T47D (cell line): ENCODE measurements at regions not wholly inside any gene's neighbourhood (a gene's known extent, or its start where the extent isn't known, plus 50 kb on each side); places are given as distances from the start of the nearest gene placed in this dataset.
A peak's percentile ranks its signal among the peaks of the same experiment; 100 is the strongest.

Experiments
- DNase-seq, 2 experiments: peaks; one replicate each; pipeline versions ENCODE4 v3.0.0 to v3.0.0-alpha.2; 2011 to 2012; ENCODE audit warnings: low read depth in 1 of 2, low spot score in 1 of 2
- JUND ChIP-seq: IDR thresholded peaks from 2 replicates; pipeline ENCODE4 v1.6.1; 2012; ENCODE audit warnings: low read depth
- in situ Hi-C: cut with HindIII; loops from 2 replicates; pipeline ENCODE4 v1.10.0; 2016; ENCODE audit warnings: low sequenced_read_pairs, low pct_unique_long_range_greater_than_20kb

GRCh38 chr4:20423420-20423819 lies 171.7 kb downstream of the SLIT2 start:
- in situ Hi-C loops: no loop called here
- TF ChIP-seq JUND: no peak
- peak in 1 of 2 experiments; percentile 9 for DNase-seq

GRCh38 chr4:20426028-20426427 lies 174.3 kb downstream of the SLIT2 start:
- DNase-seq: no peak
- in situ Hi-C loops: no loop called here
- TF ChIP-seq JUND: no peak

GRCh38 chr4:20428436-20429160 lies 176.9 kb downstream of the SLIT2 start:
- DNase-seq: no peak
- in situ Hi-C loops: no loop called here

GRCh38 chr4:20430259-20430941 lies 178.7 kb downstream of the SLIT2 start:
- TF ChIP-seq JUND: no peak
- DNase-seq: no peak
- in situ Hi-C loops: no loop called here

More at GRCh38 chr4:20428436-20429160, 176.9 kb downstream of the SLIT2 start:
- no peak for TF ChIP-seq JUND

GRCh38 chr4:20431543-20431951 lies 179.8 kb downstream of the SLIT2 start:
- in situ Hi-C loops: no loop called here
- no peak for TF ChIP-seq JUND
- DNase-seq: no peak

GRCh38 chr4:20432088-20432487 lies 180.4 kb downstream of the SLIT2 start:
- in situ Hi-C loops: no loop called here
- TF ChIP-seq JUND: no peak
- DNase-seq: no peak

GRCh38 chr4:20433097-20433705 lies 181.5 kb downstream of the SLIT2 start:
- no peak for DNase-seq
- in situ Hi-C loops: no loop called here

GRCh38 chr4:20440170-20440569 lies 188.5 kb downstream of the SLIT2 start:
- no peak for DNase-seq
- no peak for TF ChIP-seq JUND
- in situ Hi-C loops: no loop called here

More at GRCh38 chr4:20433097-20433705, 181.5 kb downstream of the SLIT2 start:
- no peak for TF ChIP-seq JUND

- no peak for DNase-seq
- TF ChIP-seq JUND: no peak
- in situ Hi-C loops: no loop called here
These were observed 191.5 kb downstream of the SLIT2 start for GRCh38 chr4:20443015-20443805.

GRCh38 chr4:20444599-20445337 lies 193.1 kb downstream of the SLIT2 start:
- no peak for DNase-seq
- in situ Hi-C loops: no loop called here
- no peak for TF ChIP-seq JUND

GRCh38 chr4:20445933-20446723 lies 194.4 kb downstream of the SLIT2 start:
- in situ Hi-C loops: no loop called here
- DNase-seq: no peak
- no peak for TF ChIP-seq JUND
